Hematopoietic multipotent progenitor cell treated with erythropoietin and hydrocortisone succinate and interleukin-3 and kit ligand, for 6 days (in vitro differentiated cells): ENCODE measurements at regions not wholly inside any gene's neighbourhood (a gene's known extent, or its start where the extent isn't known, plus 50 kb on each side); places are given as distances from the start of the nearest gene placed in this dataset.
A peak's percentile ranks its signal among the peaks of the same experiment; 100 is the strongest.
"Not testable (repeated sequence)": the region's sequence is repeated elsewhere in the genome, so short reads cannot be mapped to it uniquely, and the experiment has no call there.

Source experiments
- DNase-seq: peaks from one replicate; pipeline ENCODE4 v3.0.0-alpha.2; 2015

- DNase-seq = no peak
These were observed 1797.9 kb downstream of the NCAM2 start for GRCh38 chr21:22796147-22796546.

GRCh38 chr21:22804151-22804550, 1805.9 kb downstream of the NCAM2 start:
- no peak for DNase-seq

- DNase-seq = no peak
These were observed 1808.1 kb downstream of the NCAM2 start for GRCh38 chr21:22806278-22806677.

GRCh38 chr21:22813201-22813600, 1815.0 kb downstream of the NCAM2 start:
- DNase-seq = no peak

- not testable (repeated sequence) for DNase-seq
These were observed 1820.7 kb downstream of the NCAM2 start for GRCh38 chr21:22818681-22819485.

GRCh38 chr21:22827422-22827821, 1829.2 kb downstream of the NCAM2 start:
- DNase-seq = no peak

GRCh38 chr21:22842875-22843274, 1844.7 kb downstream of the NCAM2 start:
- no peak for DNase-seq

- no peak for DNase-seq
These were observed 1857.4 kb downstream of the NCAM2 start for GRCh38 chr21:22855581-22855980.

GRCh38 chr21:22871692-22872091, 1873.5 kb downstream of the NCAM2 start:
- no peak for DNase-seq

- no peak for DNase-seq
These were observed 1882.4 kb downstream of the NCAM2 start for GRCh38 chr21:22880573-22880972.

GRCh38 chr21:22881131-22881530, 1882.9 kb downstream of the NCAM2 start:
- DNase-seq = no peak

- no peak for DNase-seq
These were observed 1886.9 kb downstream of the NCAM2 start for GRCh38 chr21:22885079-22885478.

- DNase-seq = no peak
These were observed 1887.4 kb downstream of the NCAM2 start for GRCh38 chr21:22885614-22886013.

- no peak for DNase-seq
These were observed 1891.2 kb downstream of the NCAM2 start for GRCh38 chr21:22889445-22889844.

- no peak for DNase-seq
These were observed 1892.4 kb downstream of the NCAM2 start for GRCh38 chr21:22890656-22891055.

- no peak for DNase-seq
These were observed 1893.8 kb downstream of the NCAM2 start for GRCh38 chr21:22892028-22892427.

GRCh38 chr21:22892740-22893139, 1894.5 kb downstream of the NCAM2 start:
- DNase-seq = no peak

- peak; percentile 2 for DNase-seq
These were observed 1899.9 kb downstream of the NCAM2 start for GRCh38 chr21:22898051-22898665.

GRCh38 chr21:22900490-22900889, 1902.3 kb downstream of the NCAM2 start:
- no peak for DNase-seq

GRCh38 chr21:22903851-22904250, 1905.6 kb downstream of the NCAM2 start:
- no peak for DNase-seq

- no peak for DNase-seq
These were observed 1906.2 kb downstream of the NCAM2 start for GRCh38 chr21:22904385-22904784.

- no peak for DNase-seq
These were observed 1926.8 kb downstream of the NCAM2 start for GRCh38 chr21:22925032-22925431.

- no peak for DNase-seq
These were observed 1929.3 kb downstream of the NCAM2 start for GRCh38 chr21:22927469-22927868.

- no peak for DNase-seq
These were observed 1943.7 kb downstream of the NCAM2 start for GRCh38 chr21:22941779-22942490.
